Tibial nerve (tissue), 4 donors: ENCODE measurements at regions not wholly inside any gene's neighbourhood (a gene's known extent, or its start where the extent isn't known, plus 50 kb on each side); places are given as distances from the start of the nearest gene placed in this dataset.

Source experiments
- CTCF ChIP-seq, 5 experiments: fragments of 200-600 bp in 3 of 5; fragments of 450-650 bp in 2 of 5; sonication (generic) in 3 of 5; IDR thresholded peaks; one replicate each; pipeline ENCODE4 v1.5.1; 2016 to 2019; ENCODE audit warnings: antibody characterized with exemption in 5 of 5, mild to moderate bottlenecking in 3 of 5, moderate library complexity in 2 of 5
- EP300 ChIP-seq, 2 donors: sonication (generic); formaldehyde crosslinking; IDR thresholded peaks; one replicate each; pipeline ENCODE4 v1.6.1; 2017; ENCODE audit warnings: antibody characterized with exemption in 2 of 2, mild to moderate bottlenecking in 1 of 2
- POLR2A ChIP-seq, 2 donors: fragments of 450-650 bp; IDR thresholded peaks; one replicate each; pipeline ENCODE4 v1.6.1; 2017; ENCODE audit warnings: antibody characterized with exemption in 2 of 2, mild to moderate bottlenecking in 2 of 2, moderate library complexity in 2 of 2

GRCh38 chr5:91297994-91298393, 85.1 kb downstream of the ARRDC3 start:
- TF ChIP-seq CTCF (IDR thresholded peaks at IDR 0.05) (no peak), POLR2A (IDR thresholded peaks at IDR 0.05) (no peak), EP300 (IDR thresholded peaks at IDR 0.05) (no peak)
